IMR-90 (cell line): ENCODE measurements at regions not wholly inside any gene's neighbourhood (a gene's known extent, or its start where the extent isn't known, plus 50 kb on each side); places are given as distances from the start of the nearest gene placed in this dataset.

Source experiments
- ATAC-seq: fragments of 200-7000 bp; cut with Tn5 transposase; 2 replicates; pipeline ENCODE4 v1.9.1; 2020; ENCODE audit warnings: low read depth, mild to moderate bottlenecking, moderate library complexity
- BruUV-seq: library from RNA; stranded (reverse); fragments of 400-500 nt; replicated peaks from 2 replicates; lab custom pipeline; 2021; lab: Mats Ljungman, UMichigan
- CTCF ChIA-PET: fragments of 300-600 bp; formaldehyde crosslinking; extraction: SDS; loops from one replicate; lab custom pipeline; 2021; ENCODE audit warnings: antibody characterized with exemption; lab: Yijun Ruan, JAX
- POLR2A ChIA-PET: fragments of 300-600 bp; sonication (Branson Sonifier 250); formaldehyde crosslinking; loops from one replicate; lab custom pipeline; 2022; ENCODE audit warnings: antibody characterized with exemption; ENCODE audit not compliant: unreplicated experiment; lab: Charles Lee
- DNase-seq: peaks from one replicate; pipeline ENCODE4 v3.0.0; 2013
- H2AFZ ChIP-seq: replicated peaks from 2 replicates; pipeline ENCODE3; 2013; ENCODE audit warnings: low read length, mild to moderate bottlenecking; ENCODE audit not compliant: poor library complexity
- H2AK5ac ChIP-seq: 2 replicates; pipeline ENCODE4 v1.6.1; 2013; ENCODE audit warnings: low read depth, low read length, inconsistent platforms
- H2AK9ac ChIP-seq: replicated peaks from 2 replicates; pipeline ENCODE3; 2013; ENCODE audit warnings: mild to moderate bottlenecking, low read depth, low read length, moderate library complexity; ENCODE audit not compliant: poor library complexity
- H2BK120ac ChIP-seq: 2 replicates; pipeline ENCODE4 v1.6.1; 2013; ENCODE audit warnings: low read depth, low read length, inconsistent platforms
- H2BK15ac ChIP-seq: 3 replicates; pipeline ENCODE4 v1.6.1; 2013; ENCODE audit warnings: low read depth, low read length, inconsistent platforms
- H2BK20ac ChIP-seq: 2 replicates; pipeline ENCODE4 v1.6.1; 2013; ENCODE audit warnings: low read depth, mild to moderate bottlenecking, inconsistent platforms, low read length, moderate library complexity
- H2BK5ac ChIP-seq: 2 replicates; pipeline ENCODE4 v1.6.1; 2013; ENCODE audit warnings: mild to moderate bottlenecking, low read depth, low read length, inconsistent platforms; ENCODE audit not compliant: poor library complexity, severe bottlenecking
- H3K14ac ChIP-seq: replicated peaks from 2 replicates; pipeline ENCODE4 v1.6.1; 2013; ENCODE audit warnings: low read depth, low read length, inconsistent platforms
- H3K18ac ChIP-seq: 2 replicates; pipeline ENCODE4 v1.6.1; 2013; ENCODE audit warnings: low read depth, low read length, control low read depth
- H3K23ac ChIP-seq: 2 replicates; pipeline ENCODE4 v1.6.1; 2013; ENCODE audit warnings: low read depth, low read length, inconsistent platforms
- H3K27ac ChIP-seq: 2 replicates; pipeline ENCODE4 v1.5.1; 2013; ENCODE audit warnings: mild to moderate bottlenecking, control low read depth, low read length; ENCODE audit not compliant: insufficient read depth
- H3K27me3 ChIP-seq: 2 replicates; pipeline ENCODE4 v1.6.1; 2013; ENCODE audit warnings: low read length; ENCODE audit not compliant: control insufficient read depth, insufficient read depth
- H3K36me3 ChIP-seq: 2 replicates; pipeline ENCODE4 v1.6.1; 2013; ENCODE audit warnings: low read length, mixed read lengths; ENCODE audit not compliant: control insufficient read depth, insufficient read depth
- H3K4ac ChIP-seq: 2 replicates; pipeline ENCODE4 v1.6.1; 2013; ENCODE audit warnings: low read depth, low read length, inconsistent platforms
- H3K4me1 ChIP-seq: 2 replicates; pipeline ENCODE4 v1.6.1; 2013; ENCODE audit warnings: low read length, mixed read lengths; ENCODE audit not compliant: control insufficient read depth, insufficient read depth
- H3K4me2 ChIP-seq: 2 replicates; pipeline ENCODE4 v1.6.1; 2013; ENCODE audit warnings: low read depth, mild to moderate bottlenecking, control low read depth, low read length, moderate library complexity
- H3K4me3 ChIP-seq: 2 replicates; pipeline ENCODE4 v1.5.1; 2013; ENCODE audit warnings: low read depth, mild to moderate bottlenecking, control low read depth, low read length, moderate library complexity; ENCODE audit not compliant: insufficient read depth
- H3K56ac ChIP-seq: 2 replicates; pipeline ENCODE4 v1.6.1; 2013; ENCODE audit warnings: low read length, inconsistent platforms; ENCODE audit not compliant: insufficient read depth; ENCODE audit errors: extremely low read depth
- H3K79me1 ChIP-seq, 2 experiments: 2 replicates each; pipeline ENCODE4 v1.6.1; 2013; ENCODE audit warnings: low read length in 2 of 2, inconsistent platforms in 1 of 2, low read depth in 1 of 2
- H3K9ac ChIP-seq: 2 replicates; pipeline ENCODE4 v1.6.1; 2013; ENCODE audit warnings: low read depth, low read length, control low read depth
- H3K9me1 ChIP-seq: 2 replicates; pipeline ENCODE4 v1.6.1; 2013; ENCODE audit warnings: low read length, inconsistent platforms; ENCODE audit not compliant: insufficient read depth
- H3K9me3 ChIP-seq: 2 replicates; pipeline ENCODE4 v1.6.1; 2013; ENCODE audit warnings: low read length; ENCODE audit not compliant: control insufficient read depth, insufficient read depth
- H4K20me1 ChIP-seq: 2 replicates; pipeline ENCODE4 v1.6.1; 2013; ENCODE audit warnings: low read length, inconsistent platforms; ENCODE audit not compliant: insufficient read depth
- H4K5ac ChIP-seq: 2 replicates; pipeline ENCODE4 v1.6.1; 2013; ENCODE audit warnings: mild to moderate bottlenecking, low read depth, low read length, control low read depth
- H4K8ac ChIP-seq, 2 experiments: 2 replicates each; pipeline ENCODE4 v1.6.1; 2013; ENCODE audit warnings: low read depth in 2 of 2, low read length in 2 of 2, control low read depth in 1 of 2, inconsistent platforms in 1 of 2
- H4K91ac ChIP-seq: 2 replicates; pipeline ENCODE4 v1.6.1; 2013; ENCODE audit warnings: low read depth, low read length, inconsistent platforms; ENCODE audit not compliant: insufficient read depth
- CEBPB ChIP-seq: IDR thresholded peaks from 2 replicates; pipeline ENCODE4 v1.6.1; 2012; ENCODE audit warnings: low read depth, low read length, improper control_type of control experiment
- ELK1 ChIP-seq: fragments of 150-350 bp; IDR thresholded peaks from 2 replicates; pipeline ENCODE4 v1.6.1; 2016; ENCODE audit warnings: low read depth, mild to moderate bottlenecking, low read length, moderate library complexity, borderline replicate concordance
- MAFK ChIP-seq: IDR thresholded peaks from 2 replicates; pipeline ENCODE4 v1.6.1; 2012; ENCODE audit warnings: low read depth, low read length, improper control_type of control experiment
- NFE2L2 ChIP-seq: fragments of 150-350 bp; IDR thresholded peaks from 2 replicates; pipeline ENCODE4 v1.6.1; 2016; ENCODE audit warnings: low read depth, mild to moderate bottlenecking, low read length
- RAD21 ChIP-seq: IDR thresholded peaks from 2 replicates; pipeline ENCODE4 v1.6.1; 2012; ENCODE audit warnings: low read length, improper control_type of control experiment
- RFX5 ChIP-seq: IDR thresholded peaks from 2 replicates; pipeline ENCODE4 v1.8.0; 2012; ENCODE audit warnings: low read depth, mild to moderate bottlenecking, low read length, moderate library complexity
- USF2 ChIP-seq: fragments of 150-350 bp; IDR thresholded peaks from 2 replicates; pipeline ENCODE4 v1.6.1; 2017; ENCODE audit warnings: mild to moderate bottlenecking, antibody characterized with exemption, low read length, low read depth
- WGBS, 2 experiments: methylation state at CpG; one replicate each; pipeline versions ENCODE4 v1.1.5 to v1.1.7; 2013; ENCODE audit warnings: missing lambda C conversion rate in 2 of 2; ENCODE audit not compliant: insufficient read length in 1 of 2; ENCODE audit errors: extremely low coverage in 2 of 2; 5-methylcytosine and 5-hydroxymethylcytosine counted together
- dilution Hi-C: fragments of 300-500 bp; cut with HindIII; formaldehyde crosslinking; loops from one replicate; pipeline ENCODE4 v1.14.3; 2018; ENCODE audit warnings: low sequenced_read_pairs; ENCODE audit not compliant: unreplicated experiment
- in situ Hi-C: fragments of 300-500 bp; cut with MboI; formaldehyde crosslinking; loops from 3 replicates; pipeline ENCODE4 v1.14.3; 2019; ENCODE audit warnings: low sequenced_read_pairs, inconsistent platforms, mixed read lengths
- intact Hi-C: fragments of 100-400 bp; cut with micrococcal nuclease; formaldehyde crosslinking; loops from 2 replicates; pipeline ENCODE4 v1.10.0; 2022

- TF ChIP-seq MAFK = peak; percentile 85
- no peak for TF ChIP-seq RAD21
- TF ChIP-seq NFE2L2 = no peak
- TF ChIP-seq USF2 = no peak
- TF ChIP-seq ELK1 = no peak
- TF ChIP-seq RFX5 = no peak
- no peak for TF ChIP-seq CEBPB
- H3K79me1 ChIP-seq = no peaks in the 10 kb centered on the region
- H3K4ac ChIP-seq = no peak overlapping the region
- H3K4me2 ChIP-seq = no peak overlapping the region
- H2BK5ac ChIP-seq = no peak overlapping the region
- H3K9me1 ChIP-seq = no peaks in the 10 kb centered on the region
- BruUV-seq = no TSS peak
- H3K27me3 ChIP-seq = no peaks in the 10 kb centered on the region
- no peak overlapping the region for H2AFZ ChIP-seq
- no peak overlapping the region for H3K9ac ChIP-seq
- intact Hi-C loops = no loop called here
- dilution Hi-C loops = no loop called here
- ChIA-PET POLR2A (no interaction called here), CTCF (no interaction called here)
- H3K18ac ChIP-seq = no peak overlapping the region
- ATAC-seq = no peak
- H3K36me3 ChIP-seq = no peaks in the 10 kb centered on the region
- no peak overlapping the region for H2BK20ac ChIP-seq
- H3K27ac ChIP-seq = no peak overlapping the region
- H4K91ac ChIP-seq = no peak overlapping the region
- in situ Hi-C loops = no loop called here
- H4K5ac ChIP-seq = no peak overlapping the region
- DNase-seq = no peak
- no peaks in the 10 kb centered on the region for H3K4me1 ChIP-seq
- H2AK5ac ChIP-seq = no peak overlapping the region
- H3K56ac ChIP-seq = no peak overlapping the region
- no peak overlapping the region for H2BK120ac ChIP-seq
- no peak overlapping the region for H4K8ac ChIP-seq
- H2BK15ac ChIP-seq = no peak overlapping the region
- no peak overlapping the region for H3K14ac ChIP-seq
- H4K20me1 ChIP-seq = no peaks in the 10 kb centered on the region
- no peak overlapping the region for H3K23ac ChIP-seq
- peaks cover 2% of the 10 kb centered on the region; the same call in 1 of the 2 replicates for H3K9me3 ChIP-seq
- no peak overlapping the region for H2AK9ac ChIP-seq
- no CpG with 5 or more reads among the region's 2 CpGs for WGBS, 2 experiments
- H3K4me3 ChIP-seq = no peak overlapping the region
Observed at GRCh38 chr18:65349635-65350034, 401.2 kb upstream of the CDH7 start.
